Posterior vena cava (tissue), 2 donors: ENCODE measurements at regions not wholly inside any gene's neighbourhood (a gene's known extent, or its start where the extent isn't known, plus 50 kb on each side); places are given as distances from the start of the nearest gene placed in this dataset.

Source experiments
- DNase-seq: peaks from one replicate; pipeline ENCODE4 v3.0.0-alpha.2; 2020; ENCODE audit warnings: low spot score
- intact Hi-C, 2 donors: fragments of 100-400 bp; cut with DNase I; formaldehyde crosslinking; loops; one replicate each; pipeline versions ENCODE4 v1.14.1 to v1.14.2; 2022 to 2023
- donor health status: DM: yes; HTN: yes; CAD: no.
- donor health status: DM: yes; HTN: yes; CAD: no.

GRCh38 chr14:95466506-95466905 is 49.9 kb downstream of the SYNE3 start:
- DNase-seq = no peak
- intact Hi-C loops = no loop called here

- intact Hi-C loops = no loop called here
Observed at GRCh38 chr14:95465936-95466335, 50.5 kb downstream of the SYNE3 start.

GRCh38 chr14:95465358-95465757 is 51.1 kb downstream of the SYNE3 start:
- DNase-seq = no peak
- intact Hi-C loops = no loop called here

More at GRCh38 chr14:95465936-95466335, 50.5 kb downstream of the SYNE3 start:
- DNase-seq = no peak

- no peak for DNase-seq
- intact Hi-C loops = no loop called here
Observed at GRCh38 chr14:95464514-95464913, 51.9 kb downstream of the SYNE3 start.

GRCh38 chr14:95464103-95464502 is 52.3 kb downstream of the SYNE3 start:
- no peak for DNase-seq
- intact Hi-C loops = no loop called here

- intact Hi-C loops = no loop called here
- DNase-seq = no peak
Observed at GRCh38 chr14:95463171-95463901, 53.1 kb downstream of the SYNE3 start.

- no peak for DNase-seq
Observed at GRCh38 chr14:95462491-95462890, 54.0 kb downstream of the SYNE3 start.

GRCh38 chr14:95460647-95461478 is 55.6 kb downstream of the SYNE3 start:
- intact Hi-C loops = no loop called here
- DNase-seq = no peak

More at GRCh38 chr14:95462491-95462890, 54.0 kb downstream of the SYNE3 start:
- intact Hi-C loops = no loop called here

- DNase-seq = no peak
- intact Hi-C loops = no loop called here
Observed at GRCh38 chr14:95458906-95459305, 57.5 kb downstream of the SYNE3 start.

- no peak for DNase-seq
- intact Hi-C loops = no loop called here
Observed at GRCh38 chr14:95458459-95458858, 58.0 kb downstream of the SYNE3 start.

GRCh38 chr14:95456281-95456680 is 60.2 kb downstream of the SYNE3 start:
- intact Hi-C loops = no loop called here
- DNase-seq = no peak

- no peak for DNase-seq
- intact Hi-C loops = no loop called here
Observed at GRCh38 chr14:95455246-95455645, 61.2 kb downstream of the SYNE3 start.

- no peak for DNase-seq
- intact Hi-C loops = no loop called here
Observed at GRCh38 chr14:95453713-95453980, 62.8 kb downstream of the SYNE3 start.

- DNase-seq = no peak
- intact Hi-C loops = no loop called here
Observed at GRCh38 chr14:95452893-95453712, 63.3 kb downstream of the SYNE3 start.

GRCh38 chr14:95452176-95452892 is 64.1 kb downstream of the SYNE3 start:
- intact Hi-C loops = no loop called here
- DNase-seq = no peak

- intact Hi-C loops = no loop called here
- DNase-seq = no peak
Observed at GRCh38 chr14:95449131-95449530, 67.3 kb downstream of the SYNE3 start.

- intact Hi-C loops = no loop called here
- no peak for DNase-seq
Observed at GRCh38 chr14:95446470-95446869, 70.0 kb downstream of the SYNE3 start.

GRCh38 chr14:95445676-95446075 is 70.8 kb downstream of the SYNE3 start:
- intact Hi-C loops = no loop called here

GRCh38 chr14:95445161-95445560 is 71.3 kb downstream of the SYNE3 start:
- intact Hi-C loops = no loop called here
- DNase-seq = no peak

More at GRCh38 chr14:95445676-95446075, 70.8 kb downstream of the SYNE3 start:
- DNase-seq = no peak
